HG02759 (cell line): ENCODE measurements at regions not wholly inside any gene's neighbourhood (a gene's known extent, or its start where the extent isn't known, plus 50 kb on each side); places are given as distances from the start of the nearest gene placed in this dataset.

Experiments used
- ATAC-seq: cut with Tn5 transposase; IDR thresholded peaks from one replicate; pipeline ENCODE4 v1.9.1; 2021; ENCODE audit warnings: mild to moderate bottlenecking, moderate library complexity; ENCODE audit not compliant: unreplicated experiment

DNA sequence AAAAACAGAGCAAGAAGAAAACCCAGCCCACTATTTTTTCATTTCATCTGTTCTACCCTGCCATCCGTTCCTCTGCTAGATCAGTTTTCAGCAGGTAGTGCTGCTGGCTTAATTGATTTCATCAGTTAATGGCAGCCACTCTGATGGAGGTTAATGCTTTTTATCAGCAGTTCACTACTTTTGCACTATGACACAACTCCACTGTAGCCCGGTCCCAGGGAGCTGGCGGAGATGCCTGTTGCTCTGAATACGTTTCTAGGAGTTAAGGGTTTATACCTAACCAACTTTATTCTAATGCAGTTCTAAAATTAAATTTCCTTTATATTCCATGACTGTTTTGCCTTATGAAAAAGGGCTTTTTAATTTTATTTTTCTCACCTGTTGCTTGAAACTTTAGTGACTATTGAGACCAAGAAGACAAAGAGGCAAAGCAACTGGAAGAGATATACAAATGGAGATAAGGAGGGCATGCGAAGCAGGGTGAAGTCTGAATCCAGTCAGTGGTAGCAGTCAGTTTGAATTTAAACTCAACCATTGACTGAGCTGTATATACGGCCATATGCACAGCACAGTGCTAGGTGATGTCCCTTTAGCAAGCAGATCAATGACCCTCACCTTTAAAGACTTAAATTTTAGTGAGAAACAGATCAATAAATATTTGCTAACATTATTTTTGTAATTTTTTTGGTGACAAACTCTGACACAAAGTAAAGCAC, 477.9 kb downstream of the LMO4 start:
- no peak for ATAC-seq

DNA sequence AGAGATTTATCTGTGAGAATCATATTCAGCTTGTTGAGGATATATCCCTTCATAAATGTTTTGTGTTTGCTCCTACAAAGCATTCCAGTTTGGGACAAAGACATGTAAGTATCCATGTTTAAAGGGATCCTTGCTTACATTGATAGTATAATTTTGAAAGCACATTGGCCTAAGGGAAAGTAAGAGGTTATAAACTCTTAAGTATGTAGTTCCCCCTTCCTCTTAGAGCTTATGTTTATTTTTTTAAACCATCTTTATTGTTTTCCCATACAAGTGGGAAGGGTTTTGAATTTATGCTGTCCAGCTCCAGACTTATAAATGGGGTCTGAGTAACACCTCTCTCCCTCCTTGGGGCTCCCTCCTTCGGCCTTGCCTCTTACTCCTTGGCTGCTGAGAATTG, 481.5 kb downstream of the LMO4 start:
- no peak for ATAC-seq

- ATAC-seq, result peak; percentile 79
These were observed 484.3 kb downstream of the LMO4 start for GRCh38 chr1:87812871-87813577.

GRCh38 chr1:87814573-87814972, 485.9 kb downstream of the LMO4 start:
- ATAC-seq, result no peak

DNA sequence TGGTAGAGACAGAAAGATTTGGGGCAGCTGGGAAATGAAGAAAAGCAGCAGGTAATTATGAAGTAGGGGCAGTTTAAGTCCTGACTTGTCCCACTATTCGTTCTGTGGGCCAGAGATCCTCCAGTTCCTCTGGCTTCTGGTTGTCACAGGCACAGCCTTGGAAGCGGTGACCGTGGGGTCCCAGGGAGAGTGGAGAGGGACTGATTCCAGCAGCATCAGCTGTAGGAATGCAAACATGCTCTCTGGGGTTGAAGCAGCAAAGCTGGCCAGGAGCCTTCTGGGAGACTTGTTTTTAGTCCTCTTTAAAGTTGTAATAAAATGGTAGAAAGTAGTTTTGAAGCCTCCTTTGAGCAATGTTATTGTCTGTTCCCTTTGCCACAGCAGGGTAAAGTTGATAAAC, 488.0 kb downstream of the LMO4 start:
- ATAC-seq, result no peak

- no peak for ATAC-seq
These were observed 492.1 kb downstream of the LMO4 start for GRCh38 chr1:87820668-87821334.

DNA sequence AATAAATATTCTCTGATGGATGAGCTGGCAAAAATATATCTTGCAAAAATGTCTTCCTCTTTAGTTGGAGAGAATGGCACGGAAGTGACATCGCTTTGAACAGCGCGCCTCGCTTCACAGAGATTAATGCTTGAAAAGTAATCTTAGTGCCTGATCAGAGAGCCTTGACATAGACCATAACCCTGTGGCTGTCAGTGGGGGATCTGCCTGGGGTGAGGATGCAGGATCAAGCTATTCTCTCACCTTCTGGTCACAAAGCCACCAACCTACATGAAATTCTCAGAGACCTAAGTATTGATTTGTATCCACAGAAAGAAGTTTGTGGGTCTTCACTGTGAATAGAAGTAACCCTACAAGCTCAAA, 492.6 kb downstream of the LMO4 start:
- no peak for ATAC-seq

DNA sequence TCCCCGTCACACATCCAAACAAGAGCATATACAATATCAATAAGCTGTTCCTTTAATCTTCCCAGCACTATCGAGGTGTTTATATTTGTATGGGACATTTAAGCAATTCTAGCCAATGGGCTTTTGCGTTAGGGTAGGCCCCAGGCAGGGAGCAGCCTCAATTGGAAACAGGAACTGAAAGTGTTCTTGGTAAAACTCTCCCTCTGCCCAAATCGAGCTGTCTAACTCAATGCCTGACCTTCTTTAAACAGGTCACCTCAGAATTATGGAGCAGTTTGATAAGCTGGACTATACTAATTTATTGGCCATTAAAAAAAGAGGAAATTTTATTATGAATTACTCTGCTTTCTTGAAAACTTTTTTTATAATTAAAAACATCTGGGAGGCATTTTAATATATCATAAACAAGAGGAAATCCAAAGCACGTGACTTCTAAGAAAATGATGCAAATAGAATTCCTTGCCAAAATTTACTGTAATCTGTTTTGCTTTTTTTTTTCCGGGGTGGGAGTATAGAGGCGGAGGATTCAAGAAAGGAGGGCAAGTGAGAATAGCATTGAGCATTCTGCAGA, 498.1 kb downstream of the LMO4 start:
- ATAC-seq, result peak; percentile 92

DNA sequence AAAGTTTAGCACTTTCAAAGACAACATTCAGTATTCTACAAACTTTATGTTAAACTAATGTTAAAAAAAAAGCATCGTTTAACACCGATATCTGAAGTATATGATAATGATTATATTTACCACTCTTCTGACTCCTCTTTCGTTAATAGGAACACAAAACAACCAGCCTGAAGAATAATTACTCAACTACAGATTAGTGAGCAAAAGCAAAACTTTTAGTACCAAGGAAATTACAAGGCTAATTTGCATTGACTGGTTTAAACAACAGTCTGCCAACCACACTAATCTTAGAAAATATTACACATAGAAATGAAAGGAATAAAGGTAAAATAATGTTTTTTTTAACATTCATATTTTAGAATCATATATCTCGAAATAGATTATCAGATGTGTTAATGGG, 500.7 kb downstream of the LMO4 start:
- peak; percentile 54 for ATAC-seq

GRCh38 chr1:87830432-87830978, 501.8 kb downstream of the LMO4 start:
- no peak for ATAC-seq

GRCh38 chr1:87833166-87833565, 504.5 kb downstream of the LMO4 start:
- ATAC-seq, result no peak

- no peak for ATAC-seq
These were observed 505.5 kb downstream of the LMO4 start for GRCh38 chr1:87834151-87834550.

GRCh38 chr1:87834941-87835340, 506.3 kb downstream of the LMO4 start:
- ATAC-seq, result no peak

- peak; percentile 83 for ATAC-seq
These were observed 512.1 kb downstream of the LMO4 start for GRCh38 chr1:87840767-87841166.

- no peak for ATAC-seq
These were observed 512.7 kb downstream of the LMO4 start for GRCh38 chr1:87841332-87841731.

DNA sequence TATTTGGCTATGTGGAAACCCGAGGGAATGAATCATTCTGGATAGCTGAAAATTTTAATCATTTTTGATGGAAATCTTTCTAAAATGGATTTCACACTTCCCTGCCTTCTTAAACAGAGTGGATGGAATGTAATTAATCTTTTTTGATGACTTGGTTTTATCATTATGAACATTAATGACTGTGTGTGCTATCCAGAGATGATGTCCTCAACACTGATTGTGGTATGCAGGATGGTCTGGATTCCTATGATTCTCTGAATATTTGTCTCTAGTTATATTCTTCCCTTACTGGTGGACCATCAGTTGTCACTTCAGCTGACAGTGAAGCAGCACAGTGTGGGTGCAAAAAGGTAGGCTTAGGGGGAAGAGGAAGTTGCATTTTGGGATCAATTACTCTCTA, 513.5 kb downstream of the LMO4 start:
- ATAC-seq, result no peak

GRCh38 chr1:87844251-87844650, 515.6 kb downstream of the LMO4 start:
- no peak for ATAC-seq

DNA sequence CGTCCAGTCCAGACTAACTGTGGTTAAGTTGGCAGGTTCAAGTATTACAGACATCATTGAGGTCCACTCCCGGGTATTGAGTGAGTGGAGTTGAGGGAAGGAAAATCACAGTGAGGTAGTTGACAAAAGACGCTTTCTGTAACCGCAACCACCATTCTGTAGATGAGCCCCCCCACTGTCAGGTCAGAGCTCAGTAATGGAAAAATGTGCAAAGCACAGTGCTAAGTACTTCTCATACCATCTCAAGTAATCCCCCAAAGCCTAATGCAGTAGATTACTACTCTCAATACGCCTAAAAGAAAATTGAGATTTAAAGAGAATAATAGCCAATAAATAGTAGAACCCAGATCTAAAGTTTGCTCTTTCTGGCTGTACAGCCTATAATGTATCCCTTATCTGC, 522.8 kb downstream of the LMO4 start:
- no peak for ATAC-seq

GRCh38 chr1:87852410-87853161, 523.9 kb downstream of the LMO4 start:
- ATAC-seq, result no peak

DNA sequence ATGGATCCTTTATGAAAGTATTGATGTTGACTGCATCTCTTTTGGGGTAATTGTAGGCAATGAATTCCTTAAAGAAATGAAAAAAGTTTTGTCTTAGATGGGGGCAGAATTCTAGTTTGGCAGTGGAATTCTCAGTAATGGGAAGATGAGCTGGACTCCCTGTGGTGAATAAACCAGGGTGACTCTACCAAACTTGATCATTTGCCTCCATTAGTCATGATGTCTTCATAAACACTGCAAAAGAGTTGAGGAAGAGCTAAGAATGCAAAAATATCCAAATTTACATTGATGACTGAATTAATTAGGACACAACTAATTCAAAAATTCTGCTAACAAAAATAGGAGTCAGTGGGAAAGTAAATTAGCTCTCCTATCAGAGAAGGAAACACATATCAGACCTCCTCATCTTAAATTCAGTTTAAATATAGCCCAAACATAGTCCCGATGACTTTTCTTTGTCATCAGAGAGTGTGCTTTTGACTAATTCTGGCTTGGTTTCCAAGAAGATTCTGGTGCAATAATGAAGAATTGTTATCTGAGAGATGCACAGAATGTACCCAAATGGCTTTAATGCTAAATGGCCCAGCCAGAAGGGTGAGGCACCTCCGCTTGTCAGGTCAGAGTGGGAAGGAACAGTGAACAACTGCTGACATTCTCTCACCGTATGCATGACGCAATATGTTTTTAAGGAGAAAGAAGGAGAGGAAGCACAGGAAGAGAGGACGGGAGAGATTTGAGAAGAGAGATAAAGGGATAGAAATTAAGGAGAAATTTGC, 525.1 kb downstream of the LMO4 start:
- ATAC-seq, result no peak
